Central memory CD4-positive, alpha-beta T cell (primary cell): ENCODE measurements at regions not wholly inside any gene's neighbourhood (a gene's known extent, or its start where the extent isn't known, plus 50 kb on each side); places are given as distances from the start of the nearest gene placed in this dataset.
"Not testable (repeated sequence)": the region's sequence is repeated elsewhere in the genome, so short reads cannot be mapped to it uniquely, and the experiment has no call there.

Experiments used
- DNase-seq: peaks from one replicate; pipeline ENCODE4 v3.0.0; 2022

GRCh38 chr4:189124149-189124758 lies 816.4 kb upstream of the FRG1 start:
- DNase-seq, result no peak

GRCh38 chr4:189124791-189125190 lies 815.9 kb upstream of the FRG1 start:
- no peak for DNase-seq

- DNase-seq, result no peak
These were observed 814.6 kb upstream of the FRG1 start for GRCh38 chr4:189126040-189126439.

- DNase-seq, result no peak
These were observed 812.3 kb upstream of the FRG1 start for GRCh38 chr4:189128341-189128740.

- DNase-seq, result no peak
These were observed 811.5 kb upstream of the FRG1 start for GRCh38 chr4:189129044-189129694.

GRCh38 chr4:189131118-189131517 lies 809.6 kb upstream of the FRG1 start:
- DNase-seq, result no peak

GRCh38 chr4:189136462-189136861 lies 804.2 kb upstream of the FRG1 start:
- no peak for DNase-seq

- DNase-seq, result no peak
These were observed 797.3 kb upstream of the FRG1 start for GRCh38 chr4:189143263-189143952.

- DNase-seq, result no peak
These were observed 793.4 kb upstream of the FRG1 start for GRCh38 chr4:189147005-189147929.

- DNase-seq, result not testable (repeated sequence)
These were observed 785.6 kb upstream of the FRG1 start for GRCh38 chr4:189155083-189155482.

GRCh38 chr4:189162073-189162789 lies 778.4 kb upstream of the FRG1 start:
- no peak for DNase-seq

- DNase-seq, result no peak
These were observed 777.8 kb upstream of the FRG1 start for GRCh38 chr4:189162888-189163287.

GRCh38 chr4:189176002-189176401 lies 764.7 kb upstream of the FRG1 start:
- DNase-seq, result no peak

GRCh38 chr4:189177130-189177529 lies 763.5 kb upstream of the FRG1 start:
- no peak for DNase-seq

GRCh38 chr4:189178125-189178746 lies 762.4 kb upstream of the FRG1 start:
- DNase-seq, result no peak

- no peak for DNase-seq
These were observed 754.8 kb upstream of the FRG1 start for GRCh38 chr4:189185810-189186432.

- no peak for DNase-seq
These were observed 753.1 kb upstream of the FRG1 start for GRCh38 chr4:189187531-189188052.

- no peak for DNase-seq
These were observed 742.0 kb upstream of the FRG1 start for GRCh38 chr4:189198624-189199023.

- no peak for DNase-seq
These were observed 740.3 kb upstream of the FRG1 start for GRCh38 chr4:189200353-189200752.

- DNase-seq, result no peak
These were observed 738.3 kb upstream of the FRG1 start for GRCh38 chr4:189202182-189202868.

GRCh38 chr4:189202869-189203271 lies 737.8 kb upstream of the FRG1 start:
- no peak for DNase-seq
